Stimulated activated effector memory CD8-positive, alpha-beta T cell treated with anti-CD3 and anti-CD28 coated beads, Interleukin-12 subunit alpha, Interleukin-12 subunit beta, amount 100 ng/mL, for 72 hours (primary cell): ENCODE measurements at regions not wholly inside any gene's neighbourhood (a gene's known extent, or its start where the extent isn't known, plus 50 kb on each side); places are given as distances from the start of the nearest gene placed in this dataset.

ENCODE experiments used
- ATAC-seq: fragments of 150-1000 bp; cut with Tn5 transposase; 2 replicates; pipeline ENCODE4 v1.10.0; 2021
- DNase-seq, 2 donors: peaks; one replicate each; pipeline ENCODE4 v3.0.0; 2021 to 2022; ENCODE audit warnings: low spot score in 2 of 2
- H3K27ac Mint-ChIP-seq: one replicate; pipeline ENCODE4 v1.8.0; 2022; ENCODE audit warnings: mild to moderate bottlenecking, mixed read lengths
- H3K36me3 Mint-ChIP-seq: one replicate; pipeline ENCODE4 v1.8.0; 2022; ENCODE audit warnings: mild to moderate bottlenecking, mixed read lengths
- H3K4me1 Mint-ChIP-seq: one replicate; pipeline ENCODE4 v1.8.0; 2022; ENCODE audit warnings: mixed read lengths
- H3K4me3 Mint-ChIP-seq: one replicate; pipeline ENCODE4 v1.8.0; 2022; ENCODE audit warnings: mild to moderate bottlenecking, mixed read lengths
- H3K9me3 Mint-ChIP-seq: one replicate; pipeline ENCODE4 v1.8.0; 2022; ENCODE audit warnings: mixed read lengths

- ATAC-seq (no peak), DNase-seq (no peak)
- Mint-ChIP-seq H3K9me3 (no peaks in the 10 kb centered on the region), H3K36me3 (no peaks in the 10 kb centered on the region), H3K27ac (no peak overlapping the region), H3K4me1 (no peaks in the 10 kb centered on the region), H3K4me3 (no peak overlapping the region)
These were observed 91.1 kb upstream of the PMEPA1 start for GRCh38 chr20:57800791-57801430.

- Mint-ChIP-seq H3K27ac (no peak overlapping the region), H3K4me1 (no peaks in the 10 kb centered on the region), H3K36me3 (no peaks in the 10 kb centered on the region), H3K9me3 (no peaks in the 10 kb centered on the region), H3K4me3 (no peak overlapping the region)
- no peak for DNase-seq
- no peak for ATAC-seq
These were observed 87.6 kb upstream of the PMEPA1 start for GRCh38 chr20:57797401-57797800.

GRCh38 chr20:57795977-57796560 lies 86.3 kb upstream of the PMEPA1 start:
- H3K9me3 Mint-ChIP-seq = no peaks in the 10 kb centered on the region
- ATAC-seq = no peak
- no peaks in the 10 kb centered on the region for H3K4me1 Mint-ChIP-seq
- DNase-seq = no peak
- H3K27ac Mint-ChIP-seq = no peak overlapping the region
- H3K36me3 Mint-ChIP-seq = no peaks in the 10 kb centered on the region
- no peak overlapping the region for H3K4me3 Mint-ChIP-seq

DNA sequence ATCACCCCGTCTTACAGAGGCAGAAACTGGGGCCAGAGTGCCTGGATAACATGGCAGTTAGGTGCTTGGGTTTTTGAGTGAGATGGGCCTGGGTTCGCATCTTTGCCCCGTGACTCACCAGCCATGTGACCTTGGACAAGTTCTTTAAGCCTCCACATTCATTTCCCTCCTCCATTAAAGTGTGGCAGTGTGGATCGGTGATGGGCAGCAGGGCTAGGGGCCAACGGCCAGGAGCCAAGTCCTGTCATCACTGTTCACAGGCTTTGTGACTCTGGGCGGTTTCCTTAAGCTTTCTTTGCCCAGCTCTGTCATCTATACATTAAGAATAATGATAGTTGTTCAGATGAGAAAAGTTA lies 85.5 kb upstream of the PMEPA1 start:
- Mint-ChIP-seq H3K9me3 (no peaks in the 10 kb centered on the region), H3K36me3 (no peaks in the 10 kb centered on the region), H3K4me1 (no peaks in the 10 kb centered on the region), H3K4me3 (no peak overlapping the region), H3K27ac (no peak overlapping the region)
- no peak for DNase-seq
- no peak for ATAC-seq

DNA sequence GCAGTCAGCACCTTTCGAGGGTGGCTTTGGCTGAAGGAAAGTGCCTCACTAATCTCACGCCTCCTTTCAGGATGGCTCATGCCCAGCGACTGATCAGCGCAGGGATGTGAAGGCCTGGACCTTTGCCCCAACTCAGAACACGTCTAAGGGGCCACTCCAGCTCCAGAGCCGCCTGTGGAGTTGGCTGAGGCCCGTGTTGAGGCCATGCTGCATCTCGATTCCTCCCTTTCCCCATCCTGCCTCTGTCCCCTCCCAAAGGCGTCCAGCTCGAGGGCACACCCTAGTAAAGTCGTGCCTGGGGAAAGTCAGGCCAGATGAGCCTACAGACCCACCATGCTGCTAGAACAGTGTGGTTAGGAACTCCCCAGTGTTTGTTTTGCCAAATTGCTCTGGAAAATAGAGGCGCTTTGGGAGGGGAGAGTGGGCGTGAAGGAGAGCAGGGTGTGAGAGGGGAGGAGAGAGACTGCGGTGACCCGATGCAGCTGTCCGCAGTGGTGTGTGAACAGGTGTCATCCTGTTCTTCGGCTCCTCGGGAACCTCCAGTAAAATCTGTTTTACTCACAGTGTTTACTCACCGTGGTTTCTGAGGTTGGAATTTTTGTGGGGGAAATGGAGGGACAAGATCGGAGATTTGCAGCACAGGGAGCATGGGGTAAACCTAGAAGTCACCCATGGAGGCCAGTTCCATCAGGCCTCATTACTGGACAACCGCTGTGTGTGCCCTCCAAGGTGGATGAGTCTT lies 85.0 kb upstream of the PMEPA1 start:
- Mint-ChIP-seq H3K36me3 (no peaks in the 10 kb centered on the region), H3K9me3 (no peaks in the 10 kb centered on the region), H3K4me1 (no peaks in the 10 kb centered on the region), H3K27ac (no peak overlapping the region), H3K4me3 (no peak overlapping the region)
- DNase-seq (no peak), ATAC-seq (no peak)

- H3K9me3 Mint-ChIP-seq = no peaks in the 10 kb centered on the region
- no peak overlapping the region for H3K4me3 Mint-ChIP-seq
- no peaks in the 10 kb centered on the region for H3K36me3 Mint-ChIP-seq
- H3K4me1 Mint-ChIP-seq = no peaks in the 10 kb centered on the region
- ATAC-seq = no peak
- DNase-seq = no peak
- H3K27ac Mint-ChIP-seq = no peak overlapping the region
These were observed 84.2 kb upstream of the PMEPA1 start for GRCh38 chr20:57794036-57794435.

- ATAC-seq (no peak), DNase-seq (no peak)
- Mint-ChIP-seq H3K4me1 (no peaks in the 10 kb centered on the region), H3K9me3 (no peaks in the 10 kb centered on the region), H3K36me3 (no peaks in the 10 kb centered on the region), H3K4me3 (no peak overlapping the region), H3K27ac (no peak overlapping the region)
These were observed 83.6 kb upstream of the PMEPA1 start for GRCh38 chr20:57793421-57793820.

DNA sequence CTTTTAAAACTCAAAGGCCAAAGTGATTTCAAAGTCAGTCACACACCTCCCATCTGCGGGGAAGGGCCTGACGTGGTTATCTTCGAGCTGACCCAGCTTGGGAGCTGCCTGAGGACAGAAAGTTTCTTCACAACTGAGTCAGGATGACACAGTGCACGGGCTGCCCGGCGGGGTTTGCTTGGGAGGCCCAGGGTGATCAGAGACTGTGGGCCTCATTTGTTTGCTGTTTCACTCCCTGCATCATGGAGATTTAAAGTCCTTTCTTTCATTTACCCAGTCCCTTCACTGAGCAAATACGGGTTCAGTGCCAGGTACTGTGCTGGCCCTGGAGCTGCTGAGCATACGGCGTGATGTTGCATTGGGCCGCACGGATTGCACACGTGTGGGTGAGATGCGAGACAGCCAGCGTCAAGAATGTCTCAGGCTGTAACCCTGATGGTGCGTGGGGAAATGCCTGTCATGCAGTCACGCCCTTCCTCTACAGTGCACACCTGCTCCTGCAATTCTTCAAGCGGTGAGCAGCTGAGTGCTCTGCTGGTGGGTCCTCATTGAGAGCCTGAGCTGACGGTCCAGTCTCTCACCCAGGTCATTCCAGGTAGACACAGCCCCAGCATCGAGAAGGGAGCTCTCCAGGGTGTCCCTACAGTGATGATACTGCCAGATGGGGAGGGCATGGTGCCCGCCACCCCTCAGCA lies 82.7 kb upstream of the PMEPA1 start:
- no peaks in the 10 kb centered on the region for H3K36me3 Mint-ChIP-seq
- H3K4me1 Mint-ChIP-seq = no peaks in the 10 kb centered on the region
- H3K27ac Mint-ChIP-seq = no peak overlapping the region
- no peaks in the 10 kb centered on the region for H3K9me3 Mint-ChIP-seq
- DNase-seq (no peak), ATAC-seq (peak; percentile 46)
- no peak overlapping the region for H3K4me3 Mint-ChIP-seq

DNA sequence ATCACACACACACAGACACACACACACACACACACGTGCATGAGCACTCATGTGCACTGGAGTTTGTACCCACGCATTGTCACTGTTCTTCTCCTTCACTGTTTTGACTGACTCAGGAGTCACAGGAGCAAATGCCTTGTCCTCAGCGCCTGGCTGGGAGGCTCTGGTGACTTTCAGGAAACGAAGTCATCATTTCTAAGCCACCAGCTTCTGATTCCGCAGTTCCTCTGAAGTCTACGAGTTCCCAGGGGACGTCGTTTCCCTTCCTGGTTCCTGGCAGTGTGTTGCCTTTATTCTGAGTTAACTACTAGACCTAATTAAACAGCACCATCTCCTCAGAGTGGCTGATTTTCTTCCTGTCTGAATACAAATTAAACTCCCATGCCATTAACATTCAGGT lies 82.2 kb upstream of the PMEPA1 start:
- DNase-seq (no peak), ATAC-seq (no peak)
- Mint-ChIP-seq H3K27ac (no peak overlapping the region), H3K4me3 (no peak overlapping the region), H3K9me3 (no peaks in the 10 kb centered on the region), H3K4me1 (peaks cover under 1% of the 10 kb centered on the region), H3K36me3 (no peaks in the 10 kb centered on the region)

DNA sequence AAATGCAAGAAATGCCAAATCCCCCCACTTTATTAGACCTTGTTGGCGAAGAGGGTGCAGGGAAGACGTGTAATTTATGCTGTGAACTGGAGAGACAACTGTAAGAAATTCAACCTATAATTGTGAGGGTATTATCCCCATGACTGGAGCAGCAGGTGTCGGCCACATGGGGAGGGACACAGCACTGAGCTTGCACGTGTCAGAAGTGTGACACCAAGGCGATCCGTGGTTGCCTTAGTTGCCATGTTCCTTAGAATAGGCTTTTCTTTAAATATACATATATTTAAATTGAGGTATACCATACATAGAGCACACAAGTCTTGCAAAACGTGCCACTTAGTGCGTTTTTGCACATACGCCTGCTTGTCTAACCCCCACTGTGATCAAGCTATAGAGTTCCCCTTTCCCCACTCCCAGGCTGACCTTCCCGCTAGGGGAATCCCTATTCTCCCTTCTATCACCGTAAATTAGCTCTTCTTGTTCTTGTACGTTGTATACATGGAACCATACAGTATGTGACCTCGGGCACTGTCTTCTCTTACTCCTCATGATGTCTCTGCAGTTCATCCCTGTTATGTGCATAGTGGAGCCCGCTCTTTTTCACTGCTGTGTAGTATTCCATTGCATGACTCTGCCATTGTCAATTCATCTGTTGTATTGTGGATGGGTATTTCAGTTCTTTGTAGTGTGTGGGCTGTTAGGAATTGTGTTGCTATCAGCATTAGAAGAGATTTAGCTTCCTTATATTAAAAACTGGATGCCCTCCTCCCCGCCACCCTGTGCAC lies 81.6 kb upstream of the PMEPA1 start:
- no peak overlapping the region for H3K4me3 Mint-ChIP-seq
- H3K4me1 Mint-ChIP-seq = peaks cover 6% of the 10 kb centered on the region
- DNase-seq (no peak), ATAC-seq (no peak)
- H3K27ac Mint-ChIP-seq = no peak overlapping the region
- H3K9me3 Mint-ChIP-seq = no peaks in the 10 kb centered on the region
- H3K36me3 Mint-ChIP-seq = no peaks in the 10 kb centered on the region

DNA sequence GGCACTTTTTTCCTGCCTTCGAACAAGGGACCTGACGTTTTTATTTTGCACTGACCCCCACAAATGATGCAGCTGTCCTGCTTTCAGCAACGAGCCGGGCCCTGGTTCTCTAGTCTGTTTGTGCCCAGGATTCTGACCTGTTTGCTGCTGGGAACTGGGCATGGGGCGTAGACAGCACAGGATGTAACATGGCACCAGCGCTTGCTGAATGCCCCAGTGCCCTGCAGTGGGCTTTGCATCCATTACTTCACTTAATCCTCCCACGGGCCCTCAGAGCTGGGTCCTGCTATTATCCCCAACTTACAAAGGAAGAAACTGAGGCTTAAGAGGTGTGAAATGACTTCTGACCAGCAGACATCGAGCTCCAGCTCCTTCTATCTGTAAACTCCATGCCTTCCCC lies 80.4 kb upstream of the PMEPA1 start:
- Mint-ChIP-seq H3K9me3 (no peaks in the 10 kb centered on the region), H3K27ac (no peak overlapping the region), H3K4me3 (no peak overlapping the region), H3K36me3 (no peaks in the 10 kb centered on the region), H3K4me1 (peaks cover 10% of the 10 kb centered on the region)
- no peak for DNase-seq
- ATAC-seq = no peak

DNA sequence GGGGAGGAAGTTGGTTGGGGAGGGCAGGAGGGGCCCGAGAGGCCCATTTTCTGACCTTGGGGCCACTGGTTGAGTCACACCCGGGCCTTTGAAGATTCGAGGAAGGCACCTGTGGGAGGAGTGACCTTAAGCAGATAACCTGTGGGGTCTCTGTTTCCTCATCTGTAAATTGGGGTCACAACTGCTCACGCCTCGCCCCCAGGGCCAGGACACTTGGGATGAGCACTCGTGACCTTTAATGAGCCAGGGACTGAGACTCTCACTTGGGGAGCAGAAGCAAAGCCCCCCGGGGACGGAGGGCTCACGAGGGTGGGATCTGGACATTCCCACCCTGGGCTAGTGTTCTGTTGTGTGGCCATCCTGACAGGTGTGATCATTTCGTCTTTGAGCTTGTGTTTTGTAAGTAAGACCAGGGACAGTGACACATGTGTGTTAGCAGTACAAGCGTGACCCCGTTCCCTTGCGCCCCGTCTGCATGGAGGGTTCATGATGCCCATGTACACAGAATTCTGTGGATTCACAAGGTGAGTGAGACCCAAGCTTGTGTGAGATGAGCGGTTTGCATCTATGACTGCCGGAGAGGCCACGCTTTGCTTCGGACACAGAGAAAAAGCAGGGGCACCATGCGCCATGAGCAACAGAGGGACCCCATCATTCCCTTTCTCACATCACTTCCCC lies 79.3 kb upstream of the PMEPA1 start:
- H3K36me3 Mint-ChIP-seq = no peaks in the 10 kb centered on the region
- ATAC-seq (no peak), DNase-seq (no peak)
- peaks cover 10% of the 10 kb centered on the region for H3K4me1 Mint-ChIP-seq
- no peak overlapping the region for H3K27ac Mint-ChIP-seq
- H3K9me3 Mint-ChIP-seq = no peaks in the 10 kb centered on the region
- H3K4me3 Mint-ChIP-seq = no peak overlapping the region

- Mint-ChIP-seq H3K27ac (no peak overlapping the region), H3K36me3 (no peaks in the 10 kb centered on the region), H3K9me3 (no peaks in the 10 kb centered on the region), H3K4me3 (no peak overlapping the region), H3K4me1 (peaks cover 10% of the 10 kb centered on the region)
- no peak for DNase-seq
- no peak for ATAC-seq
These were observed 78.4 kb upstream of the PMEPA1 start for GRCh38 chr20:57787990-57788781.
